IMR-90 (cell line): ENCODE measurements at regions not wholly inside any gene's neighbourhood (a gene's known extent, or its start where the extent isn't known, plus 50 kb on each side); places are given as distances from the start of the nearest gene placed in this dataset.

ENCODE experiments used
- ATAC-seq: fragments of 200-7000 bp; cut with Tn5 transposase; 2 replicates; pipeline ENCODE4 v1.9.1; 2020; ENCODE audit warnings: low read depth, mild to moderate bottlenecking, moderate library complexity
- BruUV-seq: library from RNA; stranded (reverse); fragments of 400-500 nt; replicated peaks from 2 replicates; lab custom pipeline; 2021; lab: Mats Ljungman, UMichigan
- CTCF ChIA-PET: fragments of 300-600 bp; formaldehyde crosslinking; extraction: SDS; loops from one replicate; lab custom pipeline; 2021; ENCODE audit warnings: antibody characterized with exemption; lab: Yijun Ruan, JAX
- POLR2A ChIA-PET: fragments of 300-600 bp; sonication (Branson Sonifier 250); formaldehyde crosslinking; loops from one replicate; lab custom pipeline; 2022; ENCODE audit warnings: antibody characterized with exemption; ENCODE audit not compliant: unreplicated experiment; lab: Charles Lee
- DNase-seq: peaks from one replicate; pipeline ENCODE4 v3.0.0; 2013
- H2AFZ ChIP-seq: replicated peaks from 2 replicates; pipeline ENCODE3; 2013; ENCODE audit warnings: low read length, mild to moderate bottlenecking; ENCODE audit not compliant: poor library complexity
- H2AK5ac ChIP-seq: 2 replicates; pipeline ENCODE4 v1.6.1; 2013; ENCODE audit warnings: low read depth, low read length, inconsistent platforms
- H2AK9ac ChIP-seq: replicated peaks from 2 replicates; pipeline ENCODE3; 2013; ENCODE audit warnings: mild to moderate bottlenecking, low read depth, low read length, moderate library complexity; ENCODE audit not compliant: poor library complexity
- H2BK120ac ChIP-seq: 2 replicates; pipeline ENCODE4 v1.6.1; 2013; ENCODE audit warnings: low read depth, low read length, inconsistent platforms
- H2BK15ac ChIP-seq: 3 replicates; pipeline ENCODE4 v1.6.1; 2013; ENCODE audit warnings: low read depth, low read length, inconsistent platforms
- H2BK20ac ChIP-seq: 2 replicates; pipeline ENCODE4 v1.6.1; 2013; ENCODE audit warnings: low read depth, mild to moderate bottlenecking, inconsistent platforms, low read length, moderate library complexity
- H2BK5ac ChIP-seq: 2 replicates; pipeline ENCODE4 v1.6.1; 2013; ENCODE audit warnings: mild to moderate bottlenecking, low read depth, low read length, inconsistent platforms; ENCODE audit not compliant: poor library complexity, severe bottlenecking
- H3K14ac ChIP-seq: replicated peaks from 2 replicates; pipeline ENCODE4 v1.6.1; 2013; ENCODE audit warnings: low read depth, low read length, inconsistent platforms
- H3K18ac ChIP-seq: 2 replicates; pipeline ENCODE4 v1.6.1; 2013; ENCODE audit warnings: low read depth, low read length, control low read depth
- H3K23ac ChIP-seq: 2 replicates; pipeline ENCODE4 v1.6.1; 2013; ENCODE audit warnings: low read depth, low read length, inconsistent platforms
- H3K27ac ChIP-seq: 2 replicates; pipeline ENCODE4 v1.5.1; 2013; ENCODE audit warnings: mild to moderate bottlenecking, control low read depth, low read length; ENCODE audit not compliant: insufficient read depth
- H3K27me3 ChIP-seq: 2 replicates; pipeline ENCODE4 v1.6.1; 2013; ENCODE audit warnings: low read length; ENCODE audit not compliant: control insufficient read depth, insufficient read depth
- H3K36me3 ChIP-seq: 2 replicates; pipeline ENCODE4 v1.6.1; 2013; ENCODE audit warnings: low read length, mixed read lengths; ENCODE audit not compliant: control insufficient read depth, insufficient read depth
- H3K4ac ChIP-seq: 2 replicates; pipeline ENCODE4 v1.6.1; 2013; ENCODE audit warnings: low read depth, low read length, inconsistent platforms
- H3K4me1 ChIP-seq: 2 replicates; pipeline ENCODE4 v1.6.1; 2013; ENCODE audit warnings: low read length, mixed read lengths; ENCODE audit not compliant: control insufficient read depth, insufficient read depth
- H3K4me2 ChIP-seq: 2 replicates; pipeline ENCODE4 v1.6.1; 2013; ENCODE audit warnings: low read depth, mild to moderate bottlenecking, control low read depth, low read length, moderate library complexity
- H3K4me3 ChIP-seq: 2 replicates; pipeline ENCODE4 v1.5.1; 2013; ENCODE audit warnings: low read depth, mild to moderate bottlenecking, control low read depth, low read length, moderate library complexity; ENCODE audit not compliant: insufficient read depth
- H3K56ac ChIP-seq: 2 replicates; pipeline ENCODE4 v1.6.1; 2013; ENCODE audit warnings: low read length, inconsistent platforms; ENCODE audit not compliant: insufficient read depth; ENCODE audit errors: extremely low read depth
- H3K79me1 ChIP-seq, 2 experiments: 2 replicates each; pipeline ENCODE4 v1.6.1; 2013; ENCODE audit warnings: low read length in 2 of 2, inconsistent platforms in 1 of 2, low read depth in 1 of 2
- H3K9ac ChIP-seq: 2 replicates; pipeline ENCODE4 v1.6.1; 2013; ENCODE audit warnings: low read depth, low read length, control low read depth
- H3K9me1 ChIP-seq: 2 replicates; pipeline ENCODE4 v1.6.1; 2013; ENCODE audit warnings: low read length, inconsistent platforms; ENCODE audit not compliant: insufficient read depth
- H3K9me3 ChIP-seq: 2 replicates; pipeline ENCODE4 v1.6.1; 2013; ENCODE audit warnings: low read length; ENCODE audit not compliant: control insufficient read depth, insufficient read depth
- H4K20me1 ChIP-seq: 2 replicates; pipeline ENCODE4 v1.6.1; 2013; ENCODE audit warnings: low read length, inconsistent platforms; ENCODE audit not compliant: insufficient read depth
- H4K5ac ChIP-seq: 2 replicates; pipeline ENCODE4 v1.6.1; 2013; ENCODE audit warnings: mild to moderate bottlenecking, low read depth, low read length, control low read depth
- H4K8ac ChIP-seq, 2 experiments: 2 replicates each; pipeline ENCODE4 v1.6.1; 2013; ENCODE audit warnings: low read depth in 2 of 2, low read length in 2 of 2, control low read depth in 1 of 2, inconsistent platforms in 1 of 2
- H4K91ac ChIP-seq: 2 replicates; pipeline ENCODE4 v1.6.1; 2013; ENCODE audit warnings: low read depth, low read length, inconsistent platforms; ENCODE audit not compliant: insufficient read depth
- BHLHE40 ChIP-seq: fragments of 150-350 bp; IDR thresholded peaks from 2 replicates; pipeline ENCODE4 v1.6.1; 2016; ENCODE audit warnings: mild to moderate bottlenecking, low read depth, low read length
- CEBPB ChIP-seq: IDR thresholded peaks from 2 replicates; pipeline ENCODE4 v1.6.1; 2012; ENCODE audit warnings: low read depth, low read length, improper control_type of control experiment
- CHD1 ChIP-seq: IDR thresholded peaks from 2 replicates; pipeline ENCODE4 v1.6.1; 2012; ENCODE audit warnings: low read depth, low read length, improper control_type of control experiment
- CTCF ChIP-seq: conservative IDR thresholded peaks from 2 replicates; pipeline ENCODE4 v1.5.1; 2012; ENCODE audit warnings: mild to moderate bottlenecking, low read depth, low read length, improper control_type of control experiment
- FOS ChIP-seq: fragments of 150-350 bp; IDR thresholded peaks from 2 replicates; pipeline ENCODE4 v1.6.1; 2016; ENCODE audit warnings: low read depth, low read length
- MAFK ChIP-seq: IDR thresholded peaks from 2 replicates; pipeline ENCODE4 v1.6.1; 2012; ENCODE audit warnings: low read depth, low read length, improper control_type of control experiment
- MAZ ChIP-seq: IDR thresholded peaks from 2 replicates; pipeline ENCODE4 v1.6.1; 2012; ENCODE audit warnings: low read depth, mild to moderate bottlenecking, low read length, improper control_type of control experiment, moderate library complexity, borderline replicate concordance
- MXI1 ChIP-seq: IDR thresholded peaks from 2 replicates; pipeline ENCODE4 v1.6.1; 2012; ENCODE audit warnings: low read depth, mild to moderate bottlenecking, low read length, moderate library complexity, borderline replicate concordance
- POLR2A ChIP-seq: IDR thresholded peaks from 2 replicates; pipeline ENCODE4 v1.6.1; 2012; ENCODE audit warnings: mild to moderate bottlenecking, low read depth, low read length
- RCOR1 ChIP-seq: IDR thresholded peaks from 2 replicates; pipeline ENCODE4 v1.6.1; 2012; ENCODE audit warnings: mild to moderate bottlenecking, low read length, improper control_type of control experiment; ENCODE audit not compliant: insufficient replicate concordance
- RFX5 ChIP-seq: IDR thresholded peaks from 2 replicates; pipeline ENCODE4 v1.8.0; 2012; ENCODE audit warnings: low read depth, mild to moderate bottlenecking, low read length, moderate library complexity
- SMC3 ChIP-seq: fragments of 150-350 bp; IDR thresholded peaks from 2 replicates; pipeline ENCODE4 v1.6.1; 2016; ENCODE audit warnings: low read depth, mild to moderate bottlenecking, antibody characterized with exemption, low read length, moderate library complexity
- USF2 ChIP-seq: fragments of 150-350 bp; IDR thresholded peaks from 2 replicates; pipeline ENCODE4 v1.6.1; 2017; ENCODE audit warnings: mild to moderate bottlenecking, antibody characterized with exemption, low read length, low read depth
- WGBS, 2 experiments: methylation state at CpG; one replicate each; pipeline versions ENCODE4 v1.1.5 to v1.1.7; 2013; ENCODE audit warnings: missing lambda C conversion rate in 2 of 2; ENCODE audit not compliant: insufficient read length in 1 of 2; ENCODE audit errors: extremely low coverage in 2 of 2; 5-methylcytosine and 5-hydroxymethylcytosine counted together
- dilution Hi-C: fragments of 300-500 bp; cut with HindIII; formaldehyde crosslinking; loops from one replicate; pipeline ENCODE4 v1.14.3; 2018; ENCODE audit warnings: low sequenced_read_pairs; ENCODE audit not compliant: unreplicated experiment
- in situ Hi-C: fragments of 300-500 bp; cut with MboI; formaldehyde crosslinking; loops from 3 replicates; pipeline ENCODE4 v1.14.3; 2019; ENCODE audit warnings: low sequenced_read_pairs, inconsistent platforms, mixed read lengths
- intact Hi-C: fragments of 100-400 bp; cut with micrococcal nuclease; formaldehyde crosslinking; loops from 2 replicates; pipeline ENCODE4 v1.10.0; 2022

DNA sequence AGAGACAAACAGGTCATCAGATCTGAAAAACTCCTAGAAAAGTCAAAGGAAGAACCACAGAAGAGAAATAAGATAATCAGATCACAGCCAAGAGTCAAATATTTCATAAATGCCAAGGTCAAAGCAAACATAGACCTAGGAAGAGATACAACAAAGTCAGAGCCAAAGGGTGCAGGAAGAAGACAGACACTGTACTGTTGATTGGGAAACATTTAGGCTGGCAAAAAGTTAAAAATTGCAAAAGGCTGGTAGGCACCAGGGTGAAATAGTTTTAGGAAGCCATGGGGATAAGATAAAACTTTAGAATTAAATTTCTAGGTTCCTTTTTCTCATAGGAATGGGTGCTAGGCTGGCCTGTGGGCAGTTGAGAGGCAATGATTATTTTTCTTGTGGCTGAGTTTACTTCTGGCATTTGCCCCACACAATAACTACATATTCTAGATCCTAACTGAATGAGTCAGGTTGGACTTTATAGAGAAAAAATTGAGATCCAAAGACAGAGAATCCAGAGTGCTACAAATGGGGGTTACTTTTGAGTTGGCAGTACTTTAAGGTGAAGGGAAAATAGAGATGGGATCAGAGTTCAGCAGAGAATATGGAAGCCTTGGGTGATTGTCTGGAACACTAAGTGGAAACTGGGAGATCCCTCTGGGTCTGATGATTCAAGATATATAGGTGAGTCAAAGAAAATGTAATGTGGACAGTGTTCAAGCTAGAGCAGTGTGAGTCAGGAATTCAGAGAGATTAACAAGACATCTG lies 215.5 kb downstream of the C12orf50 start (continued):
- TF ChIP-seq MXI1, result no peak

DNA sequence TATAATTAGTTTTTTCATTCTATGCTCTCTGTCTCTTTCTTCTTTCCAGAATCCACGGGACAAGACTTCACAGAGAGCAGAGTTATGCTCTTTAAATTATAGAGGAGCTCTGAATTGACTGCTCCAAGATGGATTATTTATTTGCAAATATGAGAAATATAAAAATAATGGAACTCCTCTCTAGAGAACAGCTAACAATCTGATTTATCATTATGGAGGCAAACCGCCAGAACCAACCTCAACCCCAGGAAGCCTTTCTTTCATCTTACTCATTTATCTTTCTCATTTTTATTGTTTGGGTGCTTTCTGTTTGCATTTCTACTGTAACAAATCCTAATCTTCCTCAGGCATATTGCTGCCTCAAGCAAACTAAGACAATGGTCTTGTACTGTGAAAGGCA lies 216.5 kb downstream of the C12orf50 start:
- dilution Hi-C loops, result no loop called here
- peak overlapping the region; percentile 95; the same call in 1 of the 2 replicates for H4K5ac ChIP-seq
- H2AK9ac ChIP-seq, result no peak overlapping the region
- no peaks in the 10 kb centered on the region for H4K20me1 ChIP-seq
- no peaks in the 10 kb centered on the region for H3K27me3 ChIP-seq
- ChIA-PET CTCF (interaction anchor here (0.7 to 1.1 kb wide), 2 partner anchors 9 to 1202 kb away, joined by 3 read pairs; no protein-coding TSS in a partner anchor), POLR2A (no interaction called here)
- H4K8ac ChIP-seq, result peak overlapping the region; percentile 17 to 59
- intact Hi-C loops, result no loop called here
- H3K27ac ChIP-seq, result peak overlapping the region; percentile 52; the same call in 1 of the 2 replicates
- H3K9me1 ChIP-seq, result peaks cover 11% of the 10 kb centered on the region; the same call in 1 of the 2 replicates
- peak overlapping the region; percentile 99 for H2BK5ac ChIP-seq
- H3K4me1 ChIP-seq, result peaks cover 18% of the 10 kb centered on the region
- in situ Hi-C loops, result no loop called here
- H3K4ac ChIP-seq, result peak overlapping the region; percentile 59
- BruUV-seq, result no TSS peak
- H2AFZ ChIP-seq, result no peak overlapping the region
- peak overlapping the region; percentile 96 for H2BK120ac ChIP-seq
- TF ChIP-seq MAZ (no peak), SMC3 (no peak), RCOR1 (no peak), BHLHE40 (no peak), RFX5 (no peak), CTCF (no peak), POLR2A (no peak), FOS (no peak), MAFK (no peak), CEBPB (no peak), CHD1 (no peak), USF2 (no peak)
- H3K18ac ChIP-seq, result peak overlapping the region; percentile 99
- DNase-seq, result no peak
- no peaks in the 10 kb centered on the region for H3K79me1 ChIP-seq
- H3K14ac ChIP-seq, result no peak overlapping the region
- peak overlapping the region; percentile 89 for H3K56ac ChIP-seq
- no CpG with 5 or more reads among the region's 2 CpGs for WGBS, 2 experiments
- no peak overlapping the region for H3K23ac ChIP-seq
- H3K9me3 ChIP-seq, result no peaks in the 10 kb centered on the region
- ATAC-seq, result no peak
- H3K36me3 ChIP-seq, result no peaks in the 10 kb centered on the region
- peak overlapping the region; percentile 89; the same call in 1 of the 2 replicates for H4K91ac ChIP-seq
- H2BK20ac ChIP-seq, result peak overlapping the region; percentile 74
- H2AK5ac ChIP-seq, result no peak overlapping the region
- H3K4me3 ChIP-seq, result no peak overlapping the region
- H2BK15ac ChIP-seq, result no peak overlapping the region
- H3K9ac ChIP-seq, result no peak overlapping the region
- no peak overlapping the region for H3K4me2 ChIP-seq
